ENCODE measurements at regions not wholly inside any gene's neighbourhood (a gene's known extent, or its start where the extent isn't known, plus 50 kb on each side); places are given as distances from the start of the nearest gene placed in this dataset.

- no peak for DNase-seq (ENCODE audit: low read depth)
These were observed 180.2 kb upstream of the HES1 start for GRCh38 chr3:193955719-193956118.

DNA sequence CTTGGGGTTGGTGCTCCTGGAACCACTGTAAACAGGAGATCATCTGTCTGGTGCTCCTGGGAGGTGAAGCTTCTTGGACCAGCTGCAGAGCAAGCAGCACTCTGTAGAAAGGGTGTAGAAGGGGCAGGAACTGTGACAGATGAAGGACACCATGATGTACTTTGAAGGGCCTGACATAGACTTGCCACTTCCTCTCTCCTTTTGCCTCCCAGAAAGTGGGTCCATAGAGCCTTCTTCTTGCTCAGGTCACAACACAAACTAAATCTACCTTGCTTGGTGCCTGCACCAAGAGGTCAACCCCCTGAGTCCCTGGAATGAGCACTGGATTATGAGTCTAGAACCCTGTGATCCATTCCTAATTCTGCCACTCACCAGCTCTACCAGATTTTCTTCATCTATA is 176.1 kb upstream of the HES1 start:
- DNase-seq (ENCODE audit: low read depth): no peak

GRCh38 chr3:193960487-193961274 is 175.3 kb upstream of the HES1 start:
- no peak for DNase-seq (ENCODE audit: low read depth)

GRCh38 chr3:193962986-193963685 is 172.8 kb upstream of the HES1 start:
- DNase-seq (ENCODE audit: low read depth): no peak

- no peak for DNase-seq (ENCODE audit: low read depth)
These were observed 172.0 kb upstream of the HES1 start for GRCh38 chr3:193963808-193964516.

- no peak for DNase-seq (ENCODE audit: low read depth)
These were observed 171.4 kb upstream of the HES1 start for GRCh38 chr3:193964517-193964880.

DNA sequence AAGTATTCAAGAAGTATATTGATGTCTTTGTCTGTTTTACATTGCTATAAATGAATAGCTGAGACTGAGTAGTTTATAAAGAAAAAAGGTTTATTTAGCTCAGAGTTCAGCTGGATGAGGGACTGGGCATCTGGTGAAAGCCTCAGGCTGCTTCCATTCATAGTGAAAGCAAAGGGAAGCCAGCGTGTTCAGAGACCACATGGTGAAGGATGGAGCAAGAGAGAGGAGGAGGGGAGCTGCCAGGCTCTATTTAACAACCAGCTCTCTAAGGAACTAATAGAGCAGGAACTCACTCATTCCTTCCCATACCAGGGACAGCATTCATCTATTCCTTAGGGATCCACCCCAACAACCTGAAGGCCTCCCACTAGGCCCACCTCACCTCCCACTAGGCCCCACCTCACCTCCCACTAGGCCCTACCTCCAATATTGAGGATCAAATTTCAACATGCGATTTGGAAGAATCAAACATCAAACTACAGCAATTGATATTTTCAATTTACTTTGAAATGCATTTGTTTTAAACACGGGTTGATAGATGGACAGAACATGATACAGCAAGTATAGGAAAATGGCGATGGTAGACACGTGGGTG is 167.5 kb upstream of the HES1 start:
- DNase-seq (ENCODE audit: low read depth): no peak

- peak; percentile 42 for DNase-seq (ENCODE audit: low read depth)
These were observed 165.7 kb upstream of the HES1 start for GRCh38 chr3:193970131-193970772.

GRCh38 chr3:193970773-193971206 is 165.2 kb upstream of the HES1 start:
- no peak for DNase-seq (ENCODE audit: low read depth)

DNA sequence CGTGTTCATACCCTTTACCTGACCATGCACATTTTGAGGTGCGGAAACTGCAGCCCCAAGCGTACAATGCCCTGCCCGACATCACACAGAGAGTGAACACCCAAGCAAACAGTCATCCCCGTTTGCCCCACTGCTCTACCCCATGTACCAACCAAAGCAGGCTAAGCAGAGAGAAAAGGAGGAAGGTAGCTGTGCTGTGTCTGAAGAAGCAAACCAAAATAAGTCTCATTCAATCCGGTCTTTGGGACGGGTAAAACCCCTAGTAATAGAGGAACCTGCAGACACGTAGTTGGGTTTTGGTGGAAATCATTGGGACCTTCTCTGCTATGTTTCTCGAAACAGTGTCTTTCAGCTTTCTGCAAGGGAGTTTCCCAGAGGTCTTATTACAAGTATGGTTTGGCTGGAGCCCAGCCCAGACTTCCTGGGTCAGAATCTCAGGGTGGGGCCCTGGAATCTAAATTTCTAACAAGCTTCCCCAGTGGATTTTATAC is 164.6 kb upstream of the HES1 start:
- DNase-seq (ENCODE audit: low read depth): no peak

DNA sequence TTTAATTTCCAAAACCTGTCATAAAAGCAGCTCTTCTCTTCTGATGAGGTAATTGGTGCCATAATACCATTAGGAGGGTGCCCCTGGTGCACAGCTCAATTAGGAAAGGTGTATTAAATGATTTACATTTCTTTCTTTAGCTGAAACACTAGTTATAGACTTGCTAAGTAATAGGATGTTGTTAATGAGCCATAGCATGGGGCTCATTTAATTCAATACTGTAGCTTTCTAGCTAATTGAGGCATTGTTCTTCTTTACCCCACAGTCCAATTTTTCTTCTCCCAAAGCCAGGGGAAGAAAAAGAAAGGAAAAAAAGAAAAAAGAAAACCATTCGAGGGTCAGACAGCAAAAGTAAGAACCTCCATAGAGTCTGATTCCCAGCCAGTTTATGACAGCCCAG is 164.0 kb upstream of the HES1 start:
- no peak for DNase-seq (ENCODE audit: low read depth)

GRCh38 chr3:193972832-193973231 is 163.1 kb upstream of the HES1 start:
- DNase-seq (ENCODE audit: low read depth): no peak

DNA sequence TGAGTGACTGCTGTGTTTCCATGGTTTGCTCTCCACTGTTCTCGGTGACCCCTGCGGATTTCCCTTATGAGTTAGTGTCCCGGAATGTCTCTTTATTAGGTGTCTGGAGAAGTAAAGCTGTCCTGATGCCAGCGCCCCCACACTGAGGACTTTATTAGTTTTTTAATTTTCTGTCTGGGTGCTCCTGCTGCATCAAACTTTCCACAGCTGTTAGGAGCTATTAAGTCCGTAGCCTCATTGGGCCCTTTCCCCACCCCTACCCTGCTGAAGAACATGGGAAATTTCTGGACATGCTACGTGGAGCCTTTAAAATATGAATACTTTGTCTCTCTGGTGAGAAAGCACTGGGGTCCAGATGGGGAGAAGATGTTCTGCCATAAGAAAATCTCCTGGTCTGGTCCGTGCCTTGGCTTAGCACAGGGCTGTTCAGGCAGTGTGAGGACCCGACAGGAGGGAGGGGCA is 161.7 kb upstream of the HES1 start:
- DNase-seq (ENCODE audit: low read depth): peak; percentile 14

DNA sequence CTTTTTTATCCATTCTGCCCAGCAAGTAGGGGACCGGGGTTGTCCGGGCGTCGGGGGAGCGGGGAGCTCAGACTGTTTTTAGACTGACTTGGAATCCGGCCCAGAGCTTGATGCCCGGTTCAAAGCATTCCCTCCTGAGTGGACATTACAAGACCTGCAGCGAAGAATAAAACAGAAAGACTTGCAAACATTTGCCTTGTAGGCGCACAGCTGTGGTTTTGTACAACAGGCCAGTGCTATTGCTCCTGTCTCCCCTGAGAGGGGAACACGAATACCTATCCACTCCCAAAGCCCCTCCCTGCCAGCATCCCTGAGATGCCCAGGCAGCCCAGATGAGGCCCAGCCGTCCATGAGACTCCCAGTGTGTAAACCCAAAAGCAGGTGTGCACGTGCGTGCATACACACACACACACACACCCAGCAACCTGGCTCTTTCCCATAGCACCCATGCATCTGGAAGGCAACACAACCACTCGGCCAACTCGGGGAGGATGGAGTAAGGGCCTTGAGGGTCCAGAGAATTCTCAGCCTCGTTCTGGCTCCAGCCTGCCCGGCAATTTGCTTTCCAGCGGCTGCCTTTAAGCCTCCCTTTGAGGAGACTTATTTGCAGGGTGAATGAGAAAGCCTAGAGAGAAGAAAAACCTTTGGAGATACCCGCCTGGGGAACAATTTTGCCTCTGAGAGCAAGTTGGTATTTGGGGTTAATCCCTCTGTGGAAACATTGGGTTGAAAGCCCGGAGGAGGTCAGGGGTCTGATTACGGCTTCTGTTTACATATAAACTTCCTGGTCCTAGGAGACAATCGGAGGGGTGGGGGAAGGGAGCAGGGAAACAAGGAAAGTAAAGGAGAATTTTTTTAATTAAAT is 161.0 kb upstream of the HES1 start:
- DNase-seq (ENCODE audit: low read depth): no peak

GRCh38 chr3:193977622-193978021 is 158.3 kb upstream of the HES1 start:
- no peak for DNase-seq (ENCODE audit: low read depth)

GRCh38 chr3:193978030-193978429 is 157.9 kb upstream of the HES1 start:
- no peak for DNase-seq (ENCODE audit: low read depth)

GRCh38 chr3:193978486-193978885 is 157.5 kb upstream of the HES1 start:
- DNase-seq (ENCODE audit: low read depth): no peak

GRCh38 chr3:193980326-193980725 is 155.6 kb upstream of the HES1 start:
- DNase-seq (ENCODE audit: low read depth): no peak

DNA sequence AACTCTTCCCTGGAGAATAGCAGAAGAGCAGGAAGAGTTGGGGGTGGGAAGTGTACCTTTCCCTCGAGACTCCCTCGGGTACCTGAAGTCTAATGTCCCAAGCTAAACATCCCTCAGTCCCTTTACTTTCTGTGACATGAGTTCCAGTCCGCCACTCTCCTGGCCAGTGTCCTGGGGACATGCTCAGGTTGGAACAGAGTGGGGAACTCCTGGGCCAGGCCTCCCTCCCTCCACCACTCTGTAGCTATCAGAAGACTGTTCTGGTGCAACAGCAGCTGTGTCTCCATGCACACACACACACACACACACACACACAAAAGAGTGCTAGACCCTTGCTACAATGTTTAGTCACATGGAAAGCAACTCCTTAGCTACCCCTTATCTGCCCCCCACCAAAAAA is 155.0 kb upstream of the HES1 start:
- DNase-seq (ENCODE audit: low read depth): no peak

DNA sequence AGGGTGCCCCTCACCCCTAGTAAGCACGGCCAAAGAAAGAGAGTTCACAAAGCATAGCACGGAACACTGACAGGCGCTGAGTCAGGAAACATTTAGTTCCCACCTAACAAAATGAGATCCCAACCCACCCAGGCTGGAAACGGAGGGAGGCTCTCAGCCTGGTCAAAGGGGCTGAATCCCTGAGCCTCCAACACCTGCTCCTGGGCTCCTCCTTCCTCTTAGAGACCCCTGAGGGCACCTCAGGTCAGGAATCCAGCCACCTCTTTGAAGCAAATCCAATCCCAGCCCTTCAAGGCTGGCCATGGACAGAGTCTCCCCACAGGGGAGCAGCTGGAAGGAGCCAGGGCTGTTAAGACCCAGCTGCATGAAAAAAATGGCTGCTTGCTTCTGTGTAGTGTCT is 154.4 kb upstream of the HES1 start:
- no peak for DNase-seq (ENCODE audit: low read depth)

Measured in LHCN-M2 (cell line).